NCI-H2107 treated with DMSO at 0.1 percent for 48 hours (cell line): ENCODE measurements at regions not wholly inside any gene's neighbourhood (a gene's known extent, or its start where the extent isn't known, plus 50 kb on each side); places are given as distances from the start of the nearest gene placed in this dataset.

ENCODE experiments used
- DNase-seq: peaks from one replicate; lab custom pipeline; 2025; ENCODE audit not compliant: unreplicated experiment; lab: John Stamatoyannopoulos, UW

DNA sequence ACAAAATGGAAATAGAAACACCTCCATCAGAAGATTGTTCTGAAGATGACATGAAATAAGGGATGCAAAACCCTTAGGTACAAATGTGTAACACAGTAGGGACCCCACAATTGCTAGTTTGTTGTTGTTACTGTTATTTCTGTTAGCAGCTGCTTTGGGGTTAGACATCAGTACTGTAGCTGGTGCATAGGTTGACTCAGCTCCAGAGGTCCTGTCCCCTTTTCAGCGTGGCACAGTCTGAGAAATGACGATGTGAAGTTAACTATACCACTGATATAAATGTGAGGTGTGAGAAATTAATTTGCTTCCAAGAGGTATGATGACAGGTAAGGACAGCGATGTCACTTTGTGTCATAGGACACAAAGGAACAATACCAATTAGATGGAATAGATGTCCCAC is 384.6 kb upstream of the KLF4 start:
- no peak for DNase-seq

DNA sequence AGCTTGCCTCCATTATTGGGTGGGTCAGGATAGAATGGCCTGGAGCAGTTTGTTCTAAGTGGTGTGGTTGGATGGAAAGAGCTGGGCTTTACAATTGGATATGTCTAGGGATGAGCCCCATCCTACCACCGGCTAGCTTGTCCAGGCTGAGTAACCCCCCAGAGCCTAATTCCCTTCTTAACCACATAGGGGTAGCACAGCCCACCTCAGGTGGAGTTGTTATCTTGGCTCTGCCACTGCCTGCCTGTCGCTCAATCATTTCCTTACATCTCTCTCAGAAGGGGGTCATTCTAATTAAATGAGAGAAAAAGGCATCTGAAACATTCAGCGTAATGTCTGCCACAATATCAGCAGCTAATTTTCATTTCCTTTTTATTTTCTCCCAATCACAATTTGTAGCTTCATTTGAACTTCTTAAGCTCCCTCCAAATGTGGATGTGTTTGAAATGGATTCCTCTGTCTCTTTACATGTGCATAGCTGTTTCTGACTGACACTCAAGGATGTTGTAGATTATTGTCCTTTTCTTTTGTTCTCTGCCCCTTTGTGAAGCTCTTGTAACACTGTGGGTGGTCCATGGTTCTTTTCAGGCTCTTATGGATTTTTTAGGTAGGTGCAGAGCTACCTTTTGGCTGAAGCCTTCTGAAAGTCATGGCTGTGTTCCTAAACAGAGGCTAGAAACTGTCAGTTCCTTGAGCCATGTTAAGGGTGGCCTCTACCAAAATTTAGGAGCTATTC is 383.1 kb upstream of the KLF4 start:
- DNase-seq = no peak

DNA sequence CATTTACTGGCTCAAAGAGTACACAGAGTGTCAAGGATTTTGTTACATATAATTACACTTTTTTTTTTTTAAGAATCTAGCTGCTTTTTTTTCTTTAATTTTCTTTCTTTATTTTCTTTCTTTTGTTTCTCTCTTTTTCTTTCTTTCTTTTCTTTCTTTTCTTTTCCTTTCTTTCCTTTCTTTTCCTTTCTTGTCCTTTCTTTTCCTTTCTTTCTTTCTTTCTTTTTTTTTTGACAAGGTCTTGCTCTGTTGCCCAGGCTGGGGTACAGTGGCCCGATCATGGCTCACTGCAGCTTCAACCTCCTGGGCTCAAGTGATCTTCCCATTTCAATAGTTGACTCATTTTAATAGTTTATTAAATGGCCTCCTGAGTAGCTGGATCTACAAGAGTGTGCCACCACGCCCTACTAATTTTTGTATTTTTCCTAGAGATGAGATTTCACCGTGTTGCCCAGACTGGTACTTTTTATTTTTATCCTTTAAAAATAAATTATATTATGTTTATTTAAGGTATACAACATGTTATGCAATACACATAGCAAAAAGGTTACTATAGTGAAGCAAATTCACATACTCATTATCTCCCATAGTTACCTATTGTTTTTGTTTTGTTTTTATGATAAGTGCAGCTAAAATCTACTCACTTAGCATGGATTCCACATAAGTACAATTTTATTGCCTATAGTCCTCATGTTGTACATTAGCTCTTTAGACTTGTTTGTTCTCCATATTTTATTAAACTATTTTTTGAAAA is 381.5 kb upstream of the KLF4 start:
- DNase-seq = no peak

DNA sequence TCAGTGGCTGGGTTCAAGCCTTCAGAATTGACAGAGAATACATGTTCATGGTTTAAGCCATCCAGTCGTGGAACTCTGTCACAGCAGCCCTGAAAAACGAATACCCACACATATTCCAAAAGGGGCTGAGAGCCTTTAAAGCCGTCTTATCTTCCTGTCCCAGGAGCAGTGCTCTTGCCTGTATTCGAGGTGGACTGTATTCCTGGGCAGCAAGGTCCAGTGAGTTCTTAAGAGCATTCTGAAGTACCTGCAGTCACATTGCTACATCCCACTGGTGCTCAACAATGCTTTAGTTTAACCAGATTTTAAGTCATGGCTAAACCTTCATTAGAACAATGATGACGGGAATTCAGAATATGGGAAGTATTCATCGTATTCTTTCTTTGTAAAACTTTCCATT is 380.7 kb upstream of the KLF4 start:
- no peak for DNase-seq

DNA sequence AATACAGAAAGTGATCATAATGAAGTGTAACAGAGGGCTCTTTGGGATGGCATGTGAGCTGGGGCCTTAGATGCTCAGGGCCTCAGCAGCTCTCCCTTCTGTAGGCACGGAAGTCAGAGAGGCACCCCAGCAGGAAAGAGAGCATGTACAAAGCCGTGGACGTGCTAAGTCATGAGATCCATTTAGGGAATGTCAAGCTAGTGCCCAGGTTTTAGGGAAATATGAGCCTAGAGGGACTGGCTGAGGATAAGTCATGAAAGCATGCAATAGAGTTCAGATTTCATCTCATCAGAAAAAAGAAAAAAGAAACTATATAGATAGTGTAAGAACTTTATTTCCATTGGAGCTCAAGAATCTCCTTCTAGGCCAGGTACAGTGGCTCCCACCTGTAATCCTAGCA is 379.5 kb upstream of the KLF4 start:
- no peak for DNase-seq

DNA sequence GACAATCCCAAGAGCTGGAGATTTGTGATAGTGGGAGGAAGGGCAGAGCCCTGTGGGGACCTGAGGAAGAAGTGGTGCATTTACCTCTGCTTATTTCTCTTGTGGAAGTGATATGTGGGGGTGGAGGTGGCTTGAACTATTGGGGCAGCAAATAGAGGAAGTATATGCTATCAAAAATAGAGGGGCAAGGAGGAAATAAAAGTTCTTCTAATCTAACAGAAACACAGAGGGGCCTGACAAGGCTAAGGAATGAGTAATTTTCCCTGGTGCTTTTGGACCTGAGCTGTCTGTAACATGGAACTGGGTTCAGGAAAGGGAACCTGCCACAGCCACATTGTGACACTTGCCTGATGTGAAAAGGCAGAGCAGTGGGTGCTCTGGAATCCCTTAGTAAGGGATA is 378.6 kb upstream of the KLF4 start:
- DNase-seq = no peak

DNA sequence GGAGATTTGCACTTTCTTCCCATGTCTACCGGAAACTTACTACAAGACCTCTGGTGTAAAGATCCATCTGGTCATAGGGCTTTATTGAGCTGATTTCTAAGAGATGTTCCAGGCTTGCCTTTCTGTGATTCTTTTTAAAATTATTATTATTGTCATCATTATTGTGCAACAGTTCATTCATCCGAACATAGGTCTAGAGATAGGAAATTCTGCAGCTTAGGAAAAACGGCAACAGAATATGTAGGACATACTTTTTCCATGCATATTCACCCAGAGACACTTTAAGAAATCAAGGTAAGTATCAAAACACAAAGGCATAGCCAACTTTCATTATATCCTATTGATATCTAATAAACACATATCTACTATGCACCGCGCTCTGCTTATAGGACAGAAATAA is 378.2 kb upstream of the KLF4 start:
- no peak for DNase-seq

DNA sequence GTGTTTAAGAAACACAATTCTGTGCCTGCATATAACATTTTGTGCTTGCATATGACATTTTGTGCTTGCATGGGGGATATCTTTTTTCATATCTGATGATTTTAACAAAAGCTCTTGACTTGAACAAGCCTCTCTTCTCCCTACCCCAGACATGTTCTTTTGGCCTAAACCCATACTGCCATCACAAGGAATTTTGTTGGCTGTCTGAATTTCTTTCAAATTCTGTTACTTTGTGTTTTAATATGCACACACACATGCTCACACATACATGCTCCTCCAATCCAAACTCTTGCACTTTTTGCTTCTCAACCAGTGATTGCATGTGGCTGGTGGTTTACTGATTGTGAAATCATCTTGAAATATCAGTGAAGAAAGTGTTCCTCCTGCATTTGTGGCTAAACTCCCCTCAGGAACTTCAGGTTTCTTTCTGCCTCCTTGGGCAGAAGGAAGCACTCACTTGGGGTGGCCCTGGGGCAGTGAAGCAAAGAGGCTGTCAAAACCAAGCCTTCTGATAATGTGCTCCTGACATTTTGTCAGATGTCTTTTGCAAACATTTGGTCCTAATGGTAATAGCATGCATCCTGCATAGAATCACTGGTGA is 377.2 kb upstream of the KLF4 start:
- DNase-seq = no peak

DNA sequence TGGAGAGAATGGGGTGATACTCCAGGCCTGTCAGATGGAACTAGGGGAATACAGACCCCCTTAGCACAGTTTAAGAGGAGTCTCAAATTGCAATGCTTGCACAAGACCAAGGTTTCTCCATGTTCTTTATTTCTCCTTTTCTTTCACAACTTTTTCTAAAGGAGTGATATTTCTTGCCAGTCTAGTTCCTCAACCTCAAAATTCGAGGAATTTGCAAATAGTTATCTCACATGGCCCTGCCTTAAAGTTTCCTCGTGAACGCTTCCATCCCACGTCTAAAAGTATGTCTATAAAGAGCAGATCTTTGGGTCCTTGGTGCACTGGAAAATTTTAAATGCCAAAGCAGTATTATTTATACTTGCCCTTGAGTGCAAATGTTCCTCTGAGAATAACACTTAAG is 373.8 kb upstream of the KLF4 start:
- no peak for DNase-seq

DNA sequence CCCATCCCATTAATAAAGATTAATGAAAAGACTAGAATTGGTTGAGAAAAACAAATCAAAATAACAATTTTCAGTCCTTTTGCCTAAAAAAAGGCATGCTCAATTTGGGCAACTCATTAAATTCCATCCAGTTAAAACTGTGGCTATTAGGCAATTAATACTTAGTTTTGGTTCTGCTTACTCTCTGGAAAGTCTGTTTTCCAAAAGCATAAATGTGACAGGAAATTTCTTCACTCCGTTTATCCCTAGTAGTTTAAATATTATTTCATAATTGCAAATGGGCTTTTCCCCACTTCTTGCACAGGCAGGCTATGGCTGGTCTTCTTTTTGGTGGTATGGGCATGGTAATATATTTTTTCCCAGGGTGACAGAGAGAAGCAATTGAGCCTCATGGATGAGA is 373.3 kb upstream of the KLF4 start:
- no peak for DNase-seq

DNA sequence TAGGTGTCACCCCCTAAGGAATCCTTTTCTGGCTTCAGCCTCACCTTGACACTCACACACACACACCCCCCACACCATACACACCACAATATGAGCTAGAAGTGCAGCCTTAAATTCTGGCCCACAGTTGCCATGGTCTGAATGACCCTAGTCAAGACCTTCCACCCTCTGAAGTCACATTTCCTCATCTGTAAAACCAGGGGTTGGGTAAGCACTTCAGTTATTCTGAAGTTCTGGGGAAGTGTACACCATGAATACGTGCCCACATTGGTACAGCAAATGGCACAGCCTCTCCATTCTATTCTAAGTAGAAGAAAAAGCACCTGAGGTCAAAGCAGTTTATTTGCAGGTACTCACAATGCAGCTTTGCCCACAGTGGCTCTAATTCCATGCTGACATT is 372.8 kb upstream of the KLF4 start:
- DNase-seq = no peak

DNA sequence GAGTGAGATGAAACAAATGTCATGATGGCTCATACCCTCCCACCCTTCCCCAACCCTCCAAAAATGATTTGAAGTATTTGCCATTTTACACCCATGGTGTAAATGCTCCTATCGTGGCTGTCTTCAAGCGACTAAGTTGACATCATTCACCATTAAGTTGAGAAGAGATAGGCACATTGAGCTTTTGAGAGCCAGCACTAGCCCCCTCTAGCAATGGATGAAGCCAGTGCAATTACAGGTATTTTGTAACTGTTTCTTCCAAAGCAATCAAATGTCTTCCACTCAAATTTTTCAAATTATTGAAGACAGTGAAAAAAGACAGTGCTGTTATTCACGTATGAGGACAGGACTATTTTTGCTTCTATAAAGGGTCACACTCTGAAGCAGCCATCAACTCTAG is 371.5 kb upstream of the KLF4 start:
- DNase-seq = no peak

DNA sequence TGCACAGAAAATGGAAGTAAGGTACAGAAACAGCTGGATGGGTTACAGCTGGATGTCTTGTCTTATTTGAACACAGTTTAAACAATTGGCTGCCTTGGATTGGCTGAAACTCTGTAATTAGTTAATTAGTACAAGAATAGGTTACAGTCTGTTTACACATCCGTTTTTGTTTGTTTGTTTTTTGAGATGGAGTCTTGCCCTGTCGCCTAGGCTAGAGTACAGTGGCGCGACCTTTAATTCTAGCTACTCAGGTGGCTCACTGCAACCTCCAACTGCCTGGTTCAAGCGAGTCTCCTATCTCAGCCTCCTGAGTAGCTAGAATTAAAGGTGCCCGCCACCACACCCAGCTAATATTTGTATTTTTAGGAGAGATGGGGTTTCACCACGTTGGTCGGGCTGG is 368.7 kb upstream of the KLF4 start:
- no peak for DNase-seq

DNA sequence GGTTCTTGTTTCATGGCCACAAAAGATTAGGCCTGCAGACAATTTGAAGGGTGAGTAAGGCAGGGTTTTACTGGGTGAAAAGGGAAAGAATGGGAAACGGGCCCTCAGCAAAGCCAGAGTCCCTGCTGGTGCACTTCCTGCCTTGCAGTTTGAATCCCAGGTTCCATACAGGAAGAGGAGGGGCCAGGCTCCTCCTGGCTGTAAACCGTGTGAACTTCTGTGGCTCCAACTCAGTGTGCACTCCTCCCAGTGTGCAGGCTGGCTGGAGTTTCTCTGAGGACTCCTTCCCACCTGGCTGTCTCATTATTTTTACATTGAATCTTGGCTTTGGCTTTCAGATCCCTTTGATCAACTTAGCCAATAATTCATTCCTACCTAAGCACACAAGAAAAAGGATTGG is 367.1 kb upstream of the KLF4 start:
- DNase-seq = no peak

DNA sequence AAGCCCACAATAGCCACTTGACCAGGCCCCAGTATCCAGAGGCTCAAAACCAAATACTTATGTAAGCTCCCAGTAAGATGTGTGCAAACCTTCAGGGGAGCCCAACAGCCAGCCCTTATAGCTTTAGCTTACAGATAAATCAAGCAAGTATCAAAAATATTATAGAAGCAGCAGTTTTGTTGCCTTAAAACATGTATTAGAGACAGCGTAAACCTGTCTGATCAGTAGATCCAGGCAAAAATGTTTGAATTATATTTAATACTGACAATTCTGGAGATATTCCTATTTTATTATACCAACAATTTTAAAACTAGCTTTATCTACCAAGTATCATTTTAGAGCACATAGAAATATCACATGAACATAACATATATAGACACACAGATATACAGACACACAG is 365.6 kb upstream of the KLF4 start:
- DNase-seq = no peak

DNA sequence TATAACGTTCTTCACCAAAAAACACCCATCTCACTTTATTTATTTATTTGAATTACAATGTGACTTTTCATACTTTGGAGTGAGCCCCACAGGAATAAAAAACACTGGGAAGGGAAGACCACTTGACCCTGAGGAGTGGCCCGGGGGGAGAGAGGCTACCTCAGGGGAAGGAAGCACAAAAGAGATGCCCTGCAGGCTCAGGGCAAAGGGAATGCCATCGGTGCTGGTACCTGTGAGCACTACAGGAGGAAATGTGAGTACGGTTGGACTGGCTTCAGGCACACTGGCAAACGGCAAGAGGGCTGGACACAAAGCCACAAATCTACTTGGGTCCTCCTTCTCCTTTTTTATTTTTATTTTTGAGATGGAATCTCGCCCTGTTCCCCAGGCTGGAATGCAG is 363.9 kb upstream of the KLF4 start:
- DNase-seq = no peak

DNA sequence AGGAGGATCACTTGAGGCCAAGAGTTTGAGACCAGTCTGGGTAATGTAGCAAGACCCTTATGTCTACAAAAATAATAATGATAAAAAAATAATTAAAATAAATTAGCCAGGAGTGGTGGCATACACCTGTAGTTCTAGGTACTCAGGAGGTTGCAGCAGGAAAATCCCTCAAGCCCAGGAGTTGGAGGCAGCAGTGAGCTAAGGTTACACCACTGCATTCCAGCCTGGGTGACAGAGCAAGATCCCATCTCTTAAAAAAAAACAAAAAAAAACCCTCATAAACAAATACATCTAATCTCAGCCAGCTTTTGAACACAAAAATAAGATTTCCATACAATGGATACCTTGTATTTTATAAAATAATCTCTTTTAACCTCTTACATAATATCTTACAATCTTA is 363.3 kb upstream of the KLF4 start:
- no peak for DNase-seq

DNA sequence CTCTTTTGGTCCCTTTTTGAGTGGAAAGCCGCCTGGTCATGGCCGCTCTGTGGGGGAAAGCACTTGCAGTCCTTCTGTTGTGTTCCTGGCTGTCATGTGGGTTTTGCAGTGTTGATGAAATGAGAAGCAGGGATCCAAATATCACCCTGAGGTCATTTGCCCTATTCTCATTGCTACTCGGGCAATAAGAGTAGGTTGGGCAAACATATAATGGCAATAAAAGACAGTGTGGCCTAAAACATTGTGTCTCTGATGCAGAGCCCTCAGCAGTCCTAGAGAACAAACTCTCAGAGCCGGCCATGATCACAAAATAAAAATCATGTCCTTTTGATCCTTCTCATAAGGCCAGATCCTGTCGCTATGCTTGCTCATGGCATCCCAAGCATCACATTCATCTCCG is 361.1 kb upstream of the KLF4 start:
- no peak for DNase-seq

DNA sequence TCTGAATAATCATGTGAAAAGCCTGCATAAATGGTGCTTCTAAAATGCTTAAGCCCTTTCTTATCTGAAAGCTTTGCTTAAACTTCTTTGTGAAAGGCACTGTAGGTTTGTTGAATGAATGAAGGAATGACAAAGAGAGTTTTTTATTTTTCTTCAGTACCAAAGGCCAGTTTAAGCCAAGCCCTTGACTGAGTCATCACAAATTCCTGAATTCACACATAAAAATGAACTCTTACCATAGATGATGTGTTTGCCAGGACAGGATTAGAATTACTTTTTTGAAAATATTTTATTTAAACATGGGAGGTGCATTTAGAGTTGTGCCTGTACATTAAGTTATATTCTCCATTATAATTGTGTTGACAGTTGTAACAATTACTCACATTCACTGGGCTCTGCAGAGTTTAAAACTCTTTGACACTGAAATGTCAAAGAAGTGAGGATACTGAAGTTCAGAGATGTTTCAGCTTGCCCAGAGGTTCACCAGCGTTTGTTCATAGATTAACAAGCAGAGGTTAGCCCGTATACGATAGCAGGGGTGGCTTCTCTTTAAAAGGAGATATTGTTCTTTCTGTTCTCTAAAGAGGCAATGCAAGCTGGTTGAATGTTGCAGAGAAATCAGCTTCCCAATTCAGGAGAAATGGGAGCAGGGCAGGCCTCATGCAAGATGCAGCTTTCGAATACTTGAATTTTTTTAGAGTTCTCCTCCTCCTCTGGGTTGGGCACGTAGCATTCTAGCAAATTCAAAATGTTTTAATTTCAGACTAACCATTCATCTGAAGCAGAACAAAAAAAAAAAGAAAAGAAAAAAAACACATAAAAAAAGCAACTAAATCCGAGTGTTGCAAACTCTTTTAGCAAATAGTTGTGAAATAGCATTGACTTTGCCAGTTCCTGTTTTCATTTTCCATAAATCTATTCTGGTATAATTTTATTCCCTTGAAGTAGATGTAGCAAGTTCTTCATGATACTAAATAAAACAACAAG is 358.7 kb upstream of the KLF4 start:
- DNase-seq = no peak

DNA sequence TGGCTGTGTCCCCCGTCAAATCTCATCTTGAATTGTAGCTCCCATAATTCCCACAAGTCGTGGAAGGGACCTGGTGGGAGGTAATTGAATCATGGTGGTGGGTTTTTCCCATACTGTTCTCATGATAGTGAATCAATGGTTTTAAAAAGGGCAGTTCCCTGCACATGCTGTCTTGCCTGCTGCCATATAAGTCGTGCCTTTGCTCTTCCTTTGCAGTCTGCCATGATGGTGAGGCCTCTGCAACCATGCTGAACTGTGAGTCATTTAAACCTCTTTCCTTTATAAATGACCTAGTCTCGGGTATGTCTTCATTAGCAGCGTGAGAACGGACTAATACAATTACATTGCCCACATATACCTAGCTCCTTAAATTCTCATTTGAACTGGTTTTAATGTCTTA is 353.0 kb upstream of the KLF4 start:
- no peak for DNase-seq

DNA sequence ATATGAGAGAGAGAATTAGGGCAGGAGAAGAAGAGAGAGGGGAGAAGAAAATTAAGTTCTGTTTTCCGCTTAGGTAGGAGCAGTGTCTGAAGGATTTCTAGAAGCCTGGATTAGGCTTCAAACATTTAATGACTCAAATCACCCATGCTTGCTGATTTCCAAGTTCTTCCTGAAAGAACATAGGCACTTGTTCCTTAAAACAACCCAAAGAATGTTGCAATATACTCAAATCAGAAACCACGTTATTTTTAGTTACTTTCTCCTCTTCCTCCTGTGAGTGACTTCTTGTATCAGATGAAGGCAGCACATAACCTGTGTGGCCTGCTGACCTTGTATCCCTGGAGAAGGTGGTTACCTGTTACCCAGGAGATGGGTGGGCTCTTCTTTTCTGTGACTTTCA is 351.5 kb upstream of the KLF4 start:
- no peak for DNase-seq
